ENCODE measurements at regions not wholly inside any gene's neighbourhood (a gene's known extent, or its start where the extent isn't known, plus 50 kb on each side); places are given as distances from the start of the nearest gene placed in this dataset.

DNA sequence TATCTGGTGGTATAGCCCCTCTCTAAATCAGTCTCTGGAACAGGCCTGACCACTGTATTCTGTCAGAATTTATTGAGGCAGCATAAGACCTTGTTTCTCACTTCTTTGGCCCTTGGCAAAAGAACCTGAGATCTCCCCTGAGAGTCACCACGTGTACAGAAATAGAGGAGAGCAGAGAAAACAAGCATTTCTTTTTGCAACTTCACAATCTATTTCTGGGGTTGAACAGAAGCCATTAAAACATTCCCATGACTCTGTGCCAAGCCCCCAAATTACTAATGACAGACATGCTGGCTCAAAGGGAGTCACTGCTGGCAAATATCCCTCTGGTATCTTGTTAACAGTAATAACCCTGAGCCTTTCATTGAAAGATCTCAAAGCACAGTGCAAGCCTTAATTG, 395.3 kb downstream of the MAFB start:
- Histone ChIP-seq H3K9me3 (ENCODE audit: low read depth) (no peaks in the 10 kb centered on the region), H3K4me2 (no peak overlapping the region), H4K20me1 (ENCODE audit: insufficient read depth, poor library complexity, severe bottlenecking) (no peaks in the 10 kb centered on the region), H3K79me2 (no peaks in the 10 kb centered on the region), H3K36me3 (replicated peaks; ENCODE audit: insufficient read depth, low read depth) (no peaks in the 10 kb centered on the region), H3K27ac (no peak overlapping the region), H3K9me2 (replicated peaks; ENCODE audit: insufficient read depth) (no peaks in the 10 kb centered on the region), H3K4me3 (no peak overlapping the region), H3K4me1 (ENCODE audit: insufficient read depth) (no peaks in the 10 kb centered on the region), H2AFZ (no peak overlapping the region), H3K27me3 (no peaks in the 10 kb centered on the region)
- DNase-seq (ENCODE audit: low spot score): no peak
- 40% methylated on average over 1 of the region's 1 CpG for WGBS (ENCODE audit: low lambda C conversion rate, missing lambda C conversion rate)
- no peak for TF ChIP-seq EZH2phosphoT487 (IDR thresholded peaks at IDR 0.05; ENCODE audit: low read depth, severe bottlenecking, unreplicated experiment)
- no peak for TF ChIP-seq EZH2 (IDR thresholded peaks at IDR 0.05; ENCODE audit: borderline replicate concordance)
- TF ChIP-seq, protein P1, sequence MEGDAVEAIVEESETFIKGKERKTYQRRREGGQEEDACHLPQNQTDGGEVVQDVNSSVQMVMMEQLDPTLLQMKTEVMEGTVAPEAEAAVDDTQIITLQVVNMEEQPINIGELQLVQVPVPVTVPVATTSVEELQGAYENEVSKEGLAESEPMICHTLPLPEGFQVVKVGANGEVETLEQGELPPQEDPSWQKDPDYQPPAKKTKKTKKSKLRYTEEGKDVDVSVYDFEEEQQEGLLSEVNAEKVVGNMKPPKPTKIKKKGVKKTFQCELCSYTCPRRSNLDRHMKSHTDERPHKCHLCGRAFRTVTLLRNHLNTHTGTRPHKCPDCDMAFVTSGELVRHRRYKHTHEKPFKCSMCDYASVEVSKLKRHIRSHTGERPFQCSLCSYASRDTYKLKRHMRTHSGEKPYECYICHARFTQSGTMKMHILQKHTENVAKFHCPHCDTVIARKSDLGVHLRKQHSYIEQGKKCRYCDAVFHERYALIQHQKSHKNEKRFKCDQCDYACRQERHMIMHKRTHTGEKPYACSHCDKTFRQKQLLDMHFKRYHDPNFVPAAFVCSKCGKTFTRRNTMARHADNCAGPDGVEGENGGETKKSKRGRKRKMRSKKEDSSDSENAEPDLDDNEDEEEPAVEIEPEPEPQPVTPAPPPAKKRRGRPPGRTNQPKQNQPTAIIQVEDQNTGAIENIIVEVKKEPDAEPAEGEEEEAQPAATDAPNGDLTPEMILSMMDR (IDR thresholded peaks at IDR 0.05; ENCODE audit: poor library complexity): no peak

DNA sequence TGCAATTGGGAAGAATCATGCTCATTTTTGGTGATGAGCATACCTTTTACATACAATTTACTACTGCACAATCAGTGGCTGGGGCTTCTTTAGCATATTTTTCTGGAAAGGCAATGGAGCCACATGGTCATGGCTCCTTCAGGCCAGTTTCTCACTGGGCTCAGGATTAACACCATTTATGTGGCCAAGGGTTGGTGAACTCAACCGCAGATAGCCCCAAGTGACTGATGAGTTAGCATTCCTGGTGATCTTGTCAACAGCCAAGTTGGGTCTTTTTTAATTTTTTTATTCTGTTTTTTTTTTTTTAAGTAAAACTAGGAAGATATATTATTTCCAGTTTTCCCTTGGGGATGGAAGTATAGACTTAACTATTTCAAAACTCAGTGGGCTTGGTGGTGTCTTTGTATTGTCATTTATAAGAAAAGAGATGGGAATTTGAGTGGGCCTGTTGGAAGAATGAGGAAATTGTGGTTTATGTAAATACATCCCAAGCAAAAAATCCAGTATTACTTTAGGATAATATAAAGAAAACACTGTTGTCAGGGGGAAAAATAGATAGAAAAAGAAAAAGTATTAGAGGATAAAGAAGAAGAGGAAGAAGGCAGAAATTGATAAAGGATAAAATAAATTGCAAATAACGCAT, 397.4 kb downstream of the MAFB start:
- H3K4me3 ChIP-seq: no peak overlapping the region
- WGBS (ENCODE audit: low lambda C conversion rate, missing lambda C conversion rate): 96% methylated on average over 2 of the region's 2 CpGs
- H3K79me2 ChIP-seq: no peaks in the 10 kb centered on the region
- H3K4me1 ChIP-seq (ENCODE audit: insufficient read depth): no peaks in the 10 kb centered on the region
- H3K27ac ChIP-seq: no peak overlapping the region
- H3K9me2 ChIP-seq (replicated peaks; ENCODE audit: insufficient read depth): no peaks in the 10 kb centered on the region
- no peak for DNase-seq (ENCODE audit: low spot score)
- no peak overlapping the region for H3K4me2 ChIP-seq
- TF ChIP-seq, protein P1 (IDR thresholded peaks at IDR 0.05; ENCODE audit: poor library complexity): no peak
- TF ChIP-seq EZH2 (IDR thresholded peaks at IDR 0.05; ENCODE audit: borderline replicate concordance) (no peak), EZH2phosphoT487 (IDR thresholded peaks at IDR 0.05; ENCODE audit: low read depth, severe bottlenecking, unreplicated experiment) (no peak)
- no peak overlapping the region for H2AFZ ChIP-seq
- no peaks in the 10 kb centered on the region for H3K9me3 ChIP-seq (ENCODE audit: low read depth)
- no peaks in the 10 kb centered on the region for H3K36me3 ChIP-seq (replicated peaks; ENCODE audit: insufficient read depth, low read depth)
- H4K20me1 ChIP-seq (ENCODE audit: insufficient read depth, poor library complexity, severe bottlenecking): no peaks in the 10 kb centered on the region
- no peaks in the 10 kb centered on the region for H3K27me3 ChIP-seq

DNA sequence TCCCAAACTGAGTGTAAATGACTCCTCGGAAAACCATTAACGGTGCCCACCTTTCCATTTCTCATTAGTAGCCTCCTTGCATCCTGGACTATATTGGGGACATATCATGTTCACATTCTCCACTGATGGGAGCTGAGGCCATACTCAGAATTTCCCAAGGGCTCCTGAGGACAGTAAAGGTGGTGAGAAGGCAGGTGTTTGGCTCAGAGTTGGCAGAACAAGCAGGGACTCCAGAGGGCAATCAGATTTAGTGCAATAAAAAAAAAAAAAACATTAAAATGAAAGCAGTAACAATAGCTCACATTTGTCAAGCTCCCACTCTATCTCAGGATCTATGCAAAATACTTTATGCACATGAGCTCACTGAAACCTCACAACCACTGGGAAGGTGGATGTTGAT, 401.4 kb downstream of the MAFB start:
- 97% methylated on average over 2 of the region's 2 CpGs for WGBS (ENCODE audit: low lambda C conversion rate, missing lambda C conversion rate)
- no peak overlapping the region for H3K4me2 ChIP-seq
- H3K27me3 ChIP-seq: no peaks in the 10 kb centered on the region

More for the DNA sequence above, 401.4 kb downstream of the MAFB start:
- Histone ChIP-seq H3K27ac (no peak overlapping the region), H3K9me3 (ENCODE audit: low read depth) (no peaks in the 10 kb centered on the region), H3K79me2 (no peaks in the 10 kb centered on the region), H3K9me2 (replicated peaks; ENCODE audit: insufficient read depth) (no peaks in the 10 kb centered on the region), H3K4me1 (ENCODE audit: insufficient read depth) (no peaks in the 10 kb centered on the region), H3K36me3 (replicated peaks; ENCODE audit: insufficient read depth, low read depth) (no peaks in the 10 kb centered on the region), H4K20me1 (ENCODE audit: insufficient read depth, poor library complexity, severe bottlenecking) (no peaks in the 10 kb centered on the region), H2AFZ (no peak overlapping the region), H3K4me3 (no peak overlapping the region)
- TF ChIP-seq EZH2phosphoT487 (IDR thresholded peaks at IDR 0.05; ENCODE audit: low read depth, severe bottlenecking, unreplicated experiment) (no peak), EZH2 (IDR thresholded peaks at IDR 0.05; ENCODE audit: borderline replicate concordance) (no peak)
- TF ChIP-seq, protein P1 (IDR thresholded peaks at IDR 0.05; ENCODE audit: poor library complexity): no peak
- DNase-seq (ENCODE audit: low spot score): no peak
